Panc1 (cell line): ENCODE measurements at regions not wholly inside any gene's neighbourhood (a gene's known extent, or its start where the extent isn't known, plus 50 kb on each side); places are given as distances from the start of the nearest gene placed in this dataset.

Experiments used
- ATAC-seq: fragments of 200-7000 bp; cut with Tn5 transposase; 2 replicates; pipeline ENCODE4 v1.9.1; 2020; ENCODE audit warnings: mild to moderate bottlenecking, moderate library complexity
- BruUV-seq: library from RNA; stranded (reverse); fragments of 400-500 nt; replicated peaks from 2 replicates; lab custom pipeline; 2021; lab: Mats Ljungman, UMichigan
- CTCF ChIA-PET: fragments of 300-600 bp; sonication (Branson Sonifier 250); formaldehyde crosslinking; loops from one replicate; lab custom pipeline; 2022; ENCODE audit warnings: antibody characterized with exemption; lab: Charles Lee
- POLR2A ChIA-PET: fragments of 300-600 bp; sonication (Branson Sonifier 250); formaldehyde crosslinking; loops from one replicate; lab custom pipeline; 2022; ENCODE audit warnings: antibody characterized with exemption; lab: Charles Lee
- DNase-seq: peaks from one replicate; pipeline ENCODE4 v3.0.0-alpha.2; 2010; ENCODE audit warnings: low read depth, low spot score
- H3K27ac ChIP-seq: 2 replicates; pipeline ENCODE4 v1.5.1; 2011; ENCODE audit warnings: mild to moderate bottlenecking, low read length, inconsistent platforms
- H3K27me3 ChIP-seq: fragments of 200-500 bp; sonication (Bioruptor generic); 2 replicates; pipeline ENCODE4 v1.6.0; 2014; ENCODE audit warnings: low read length, inconsistent platforms; ENCODE audit not compliant: control insufficient read depth, insufficient read depth
- H3K36me3 ChIP-seq: fragments of 200-500 bp; sonication (Bioruptor generic); 2 replicates; pipeline ENCODE4 v1.5.1; 2014; ENCODE audit warnings: inconsistent platforms, mild to moderate bottlenecking, low read length, moderate library complexity; ENCODE audit not compliant: control insufficient read depth, insufficient read depth
- H3K4me1 ChIP-seq: 2 replicates; pipeline ENCODE4 v1.5.1; 2011; ENCODE audit warnings: inconsistent platforms, mild to moderate bottlenecking, low read length, moderate library complexity; ENCODE audit not compliant: control insufficient read depth, insufficient read depth
- H3K4me3 ChIP-seq, 2 experiments: 2 replicates each; pipeline ENCODE4 v1.5.1; 2011 to 2012; ENCODE audit warnings: low read depth in 2 of 2, low read length in 2 of 2, mild to moderate bottlenecking in 2 of 2, inconsistent platforms in 1 of 2, moderate library complexity in 1 of 2
- H3K9me3 ChIP-seq: fragments of 200-500 bp; sonication (Bioruptor generic); 2 replicates; pipeline ENCODE4 v1.5.1; 2014; ENCODE audit warnings: low read depth, mild to moderate bottlenecking, inconsistent platforms, low read length, moderate library complexity; ENCODE audit not compliant: control insufficient read depth, insufficient read depth
- CTCF ChIP-seq: fragments of 450-650 bp; IDR thresholded peaks from 2 replicates; pipeline ENCODE4 v1.5.1; 2017; ENCODE audit warnings: mild to moderate bottlenecking
- POLR2AphosphoS5 ChIP-seq: IDR thresholded peaks from 2 replicates; pipeline ENCODE4 v1.6.1; 2012; ENCODE audit warnings: mild to moderate bottlenecking, low read depth, low read length, moderate library complexity
- REST ChIP-seq, 2 experiments: IDR thresholded peaks; 2 replicates each; pipeline ENCODE4 v1.6.1; 2011 to 2012; ENCODE audit warnings: low read depth in 2 of 2, control low read depth in 1 of 2, low read length in 1 of 2, mild to moderate bottlenecking in 1 of 2, moderate library complexity in 1 of 2; ENCODE audit not compliant: insufficient read depth in 1 of 2
- SIN3A ChIP-seq: IDR thresholded peaks from 2 replicates; pipeline ENCODE4 v1.6.1; 2012; ENCODE audit warnings: low read depth, mild to moderate bottlenecking, low read length, moderate library complexity, borderline replicate concordance; ENCODE audit not compliant: insufficient read depth
- TCF7L2 ChIP-seq: IDR thresholded peaks from 2 replicates; pipeline ENCODE4 v1.6.1; 2011; ENCODE audit warnings: mild to moderate bottlenecking, low read depth, low read length, inconsistent platforms
- in situ Hi-C: cut with HindIII; loops from 2 replicates; pipeline ENCODE4 v1.10.0; 2016; ENCODE audit warnings: low sequenced_read_pairs, low pct_unique_long_range_greater_than_20kb
- intact Hi-C: fragments of 100-400 bp; cut with micrococcal nuclease; formaldehyde crosslinking; loops from one replicate; pipeline ENCODE4 v1.10.0; 2022; ENCODE audit not compliant: unreplicated experiment

GRCh38 chr5:164000819-164001218 lies 495.4 kb downstream of the MAT2B start:
- H3K9me3 ChIP-seq: no peaks in the 10 kb centered on the region
- no peaks in the 10 kb centered on the region for H3K36me3 ChIP-seq
- ChIA-PET POLR2A (no interaction called here), CTCF (no interaction called here)
- H3K4me1 ChIP-seq: no peaks in the 10 kb centered on the region
- H3K27ac ChIP-seq: no peak overlapping the region
- ATAC-seq: no peak
- H3K4me3 ChIP-seq: no peak overlapping the region
- BruUV-seq: no TSS peak
- DNase-seq: no peak
- TF ChIP-seq CTCF: no peak
- TF ChIP-seq POLR2AphosphoS5: no peak
- TF ChIP-seq TCF7L2: no peak
- TF ChIP-seq REST (IDR thresholded peaks at IDR 0.05; ENCODE audit: insufficient read depth in 1 of 2, low read depth in 2 of 2, low read length in 1 of 2): no peak
- TF ChIP-seq SIN3A: no peak
- H3K27me3 ChIP-seq: no peaks in the 10 kb centered on the region
- intact Hi-C loops (no loop called here), in situ Hi-C loops (no loop called here)

GRCh38 chr5:164002214-164002613 lies 496.8 kb downstream of the MAT2B start:
- Histone ChIP-seq H3K27ac (no peak overlapping the region), H3K9me3 (no peaks in the 10 kb centered on the region), H3K4me3 (no peak overlapping the region), H3K27me3 (no peaks in the 10 kb centered on the region), H3K4me1 (no peaks in the 10 kb centered on the region), H3K36me3 (no peaks in the 10 kb centered on the region)
- CTCF ChIA-PET: no interaction called here
- in situ Hi-C loops (no loop called here), intact Hi-C loops (no loop called here)
- BruUV-seq: no TSS peak
- ATAC-seq: no peak
- POLR2A ChIA-PET: interaction anchor here (0.5 kb wide), 1 partner anchor 65 kb away, joined by 16 read pairs; no protein-coding TSS in a partner anchor
- TF ChIP-seq SIN3A: no peak
- no peak for TF ChIP-seq POLR2AphosphoS5
- TF ChIP-seq TCF7L2: no peak
- no peak for TF ChIP-seq CTCF
- no peak for TF ChIP-seq REST (IDR thresholded peaks at IDR 0.05; ENCODE audit: insufficient read depth in 1 of 2, low read depth in 2 of 2, low read length in 1 of 2)
- no peak for DNase-seq
